ENCODE measurements at regions not wholly inside any gene's neighbourhood (a gene's known extent, or its start where the extent isn't known, plus 50 kb on each side); places are given as distances from the start of the nearest gene placed in this dataset.

DNA sequence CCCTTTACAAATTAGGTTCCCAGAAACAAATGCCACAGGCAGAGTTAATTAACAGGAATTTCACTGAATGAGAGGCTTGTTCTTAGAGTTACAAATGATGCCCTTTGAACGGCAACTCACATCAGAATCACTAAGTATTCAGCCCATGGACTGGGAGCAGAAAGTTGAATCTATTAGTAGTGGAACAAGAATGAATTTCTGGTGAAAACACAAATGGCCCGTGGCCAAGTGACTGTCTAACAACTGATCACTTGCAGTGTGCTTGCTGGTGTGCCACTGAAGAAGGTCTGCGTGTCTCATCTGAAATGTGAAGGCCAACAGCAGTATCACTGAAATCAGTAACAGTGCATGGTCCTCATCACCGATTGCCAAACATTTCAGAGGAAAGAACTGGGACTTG, 893.4 kb upstream of the TMEM132C start:
- TF ChIP-seq, protein P1, sequence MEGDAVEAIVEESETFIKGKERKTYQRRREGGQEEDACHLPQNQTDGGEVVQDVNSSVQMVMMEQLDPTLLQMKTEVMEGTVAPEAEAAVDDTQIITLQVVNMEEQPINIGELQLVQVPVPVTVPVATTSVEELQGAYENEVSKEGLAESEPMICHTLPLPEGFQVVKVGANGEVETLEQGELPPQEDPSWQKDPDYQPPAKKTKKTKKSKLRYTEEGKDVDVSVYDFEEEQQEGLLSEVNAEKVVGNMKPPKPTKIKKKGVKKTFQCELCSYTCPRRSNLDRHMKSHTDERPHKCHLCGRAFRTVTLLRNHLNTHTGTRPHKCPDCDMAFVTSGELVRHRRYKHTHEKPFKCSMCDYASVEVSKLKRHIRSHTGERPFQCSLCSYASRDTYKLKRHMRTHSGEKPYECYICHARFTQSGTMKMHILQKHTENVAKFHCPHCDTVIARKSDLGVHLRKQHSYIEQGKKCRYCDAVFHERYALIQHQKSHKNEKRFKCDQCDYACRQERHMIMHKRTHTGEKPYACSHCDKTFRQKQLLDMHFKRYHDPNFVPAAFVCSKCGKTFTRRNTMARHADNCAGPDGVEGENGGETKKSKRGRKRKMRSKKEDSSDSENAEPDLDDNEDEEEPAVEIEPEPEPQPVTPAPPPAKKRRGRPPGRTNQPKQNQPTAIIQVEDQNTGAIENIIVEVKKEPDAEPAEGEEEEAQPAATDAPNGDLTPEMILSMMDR (IDR thresholded peaks at IDR 0.05): no peak

DNA sequence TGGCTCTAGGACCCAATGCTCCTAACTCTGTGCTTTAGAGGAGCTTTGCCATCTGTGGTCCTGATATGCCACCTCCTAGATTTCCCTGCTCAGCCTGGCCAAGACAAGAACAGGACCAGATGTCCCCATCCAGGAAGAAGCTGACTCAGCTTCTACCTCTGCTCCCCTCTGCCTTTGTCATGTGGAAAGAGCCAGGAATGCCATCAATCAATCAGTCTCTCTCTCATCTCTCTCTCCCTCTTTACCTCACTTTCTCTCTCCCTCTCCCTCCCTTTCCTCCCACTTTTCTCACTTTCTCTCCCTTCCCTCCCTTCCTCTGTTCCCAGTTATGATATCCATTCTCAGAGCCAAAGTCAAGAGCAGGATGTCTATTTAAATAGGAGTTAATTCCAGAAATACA, 892.5 kb upstream of the TMEM132C start:
- H3K36me3 Mint-ChIP-seq (ENCODE audit: low read depth): no peaks in the 10 kb centered on the region
- ChIA-PET CTCF (no interaction called here), POLR2A (no interaction called here)
- intact Hi-C loops (cut with micrococcal nuclease): no loop called here
- no peak overlapping the region for H3K4me3 Mint-ChIP-seq
- peaks cover 2% of the 10 kb centered on the region for H3K27me3 Mint-ChIP-seq
- TF ChIP-seq, protein P1 (IDR thresholded peaks at IDR 0.05): no peak
- ATAC-seq (no peak), DNase-seq (no peak)
- no peak overlapping the region for H3K27ac Mint-ChIP-seq
- no peaks in the 10 kb centered on the region for H3K4me1 Mint-ChIP-seq (ENCODE audit: low read depth)
- no peaks in the 10 kb centered on the region for H3K9me3 Mint-ChIP-seq

More for the DNA sequence above, 893.4 kb upstream of the TMEM132C start:
- no peak overlapping the region for H3K27ac Mint-ChIP-seq
- H3K27me3 Mint-ChIP-seq: peaks cover 2% of the 10 kb centered on the region
- intact Hi-C loops (cut with micrococcal nuclease): no loop called here
- ATAC-seq (no peak), DNase-seq (no peak)
- no peaks in the 10 kb centered on the region for H3K36me3 Mint-ChIP-seq (ENCODE audit: low read depth)
- H3K9me3 Mint-ChIP-seq: no peaks in the 10 kb centered on the region
- H3K4me1 Mint-ChIP-seq (ENCODE audit: low read depth): no peaks in the 10 kb centered on the region
- ChIA-PET POLR2A (no interaction called here), CTCF (no interaction called here)
- no peak overlapping the region for H3K4me3 Mint-ChIP-seq

DNA sequence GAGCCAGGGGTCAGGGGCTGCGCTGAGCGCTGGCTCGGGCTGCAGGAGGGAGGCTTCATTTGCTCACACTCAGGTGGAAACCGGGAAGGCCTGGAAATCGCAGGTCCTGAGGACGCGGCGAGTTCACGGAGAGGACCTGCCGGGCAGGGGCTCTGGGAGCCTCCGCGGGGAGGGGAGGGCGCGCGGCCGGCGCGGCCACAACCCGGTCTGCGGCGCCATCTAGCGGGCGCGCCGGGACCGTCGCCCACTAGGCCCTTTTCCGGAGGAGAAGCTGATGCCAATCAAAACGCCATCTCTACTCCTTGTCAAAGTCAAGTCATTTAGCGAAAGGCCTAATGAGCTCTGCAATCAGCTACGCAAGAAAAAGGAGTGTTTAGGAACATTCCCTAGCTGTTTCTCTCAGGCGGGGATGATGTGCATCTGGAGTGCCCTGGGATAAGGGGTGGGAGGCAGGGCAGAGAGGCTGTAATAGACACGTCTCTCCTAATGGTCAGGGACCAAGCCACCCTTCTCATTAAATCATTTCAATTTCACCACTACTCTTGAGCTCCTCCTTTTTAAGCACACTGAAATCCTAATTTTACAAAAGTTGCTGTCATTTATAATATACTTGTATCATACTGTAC, 885.8 kb upstream of the TMEM132C start:
- H3K27me3 Mint-ChIP-seq: no peaks in the 10 kb centered on the region
- no peak overlapping the region for H3K4me3 Mint-ChIP-seq
- ATAC-seq: peak; percentile 62
- DNase-seq: peak; percentile 38
- ChIA-PET CTCF (interaction anchor here (0.6 to 1.7 kb wide), 18 partner anchors 9 to 280 kb away, joined by 3 to 13 read pairs (median 3); no protein-coding TSS in a partner anchor), POLR2A (no interaction called here)
- H3K27ac Mint-ChIP-seq: no peak overlapping the region
- TF ChIP-seq, protein P1 (IDR thresholded peaks at IDR 0.05): peak; percentile 73
- intact Hi-C loops (cut with micrococcal nuclease): loop anchor here (5.0 kb wide), 1 partner anchor 274 kb away; no protein-coding TSS in a partner anchor
- H3K36me3 Mint-ChIP-seq (ENCODE audit: low read depth): no peaks in the 10 kb centered on the region
- H3K9me3 Mint-ChIP-seq: no peaks in the 10 kb centered on the region
- no peaks in the 10 kb centered on the region for H3K4me1 Mint-ChIP-seq (ENCODE audit: low read depth)

DNA sequence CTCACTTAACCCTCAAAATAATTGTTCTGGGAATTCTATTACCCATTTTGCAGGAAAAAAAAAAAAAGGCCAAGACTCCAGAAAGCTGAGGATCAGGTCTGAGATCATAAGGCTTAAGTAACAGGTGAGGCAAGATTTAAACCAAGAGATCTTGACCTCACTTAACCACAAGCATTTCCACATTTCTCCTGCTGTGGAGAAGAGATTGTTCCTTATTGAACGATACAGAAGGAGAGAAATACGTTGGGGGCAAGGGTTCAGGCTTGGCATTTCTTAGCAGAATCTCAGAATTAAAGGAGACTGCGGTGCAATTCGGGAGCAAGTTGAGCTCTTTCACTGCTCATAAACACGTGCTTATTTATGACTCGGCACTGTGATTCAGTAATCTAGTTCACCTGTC, 885.3 kb upstream of the TMEM132C start:
- intact Hi-C loops (cut with micrococcal nuclease): loop anchor here (5.0 kb wide), 1 partner anchor 274 kb away; no protein-coding TSS in a partner anchor
- Mint-ChIP-seq H3K4me1 (ENCODE audit: low read depth) (no peaks in the 10 kb centered on the region), H3K36me3 (ENCODE audit: low read depth) (no peaks in the 10 kb centered on the region), H3K27me3 (no peaks in the 10 kb centered on the region), H3K9me3 (no peaks in the 10 kb centered on the region), H3K27ac (no peak overlapping the region), H3K4me3 (no peak overlapping the region)
- CTCF ChIA-PET: interaction anchor here (0.6 to 1.7 kb wide), 18 partner anchors 10 to 281 kb away, joined by 3 to 13 read pairs (median 3); no protein-coding TSS in a partner anchor
- ATAC-seq (no peak), DNase-seq (no peak)
- TF ChIP-seq, protein P1 (IDR thresholded peaks at IDR 0.05): no peak
- POLR2A ChIA-PET: no interaction called here

DNA sequence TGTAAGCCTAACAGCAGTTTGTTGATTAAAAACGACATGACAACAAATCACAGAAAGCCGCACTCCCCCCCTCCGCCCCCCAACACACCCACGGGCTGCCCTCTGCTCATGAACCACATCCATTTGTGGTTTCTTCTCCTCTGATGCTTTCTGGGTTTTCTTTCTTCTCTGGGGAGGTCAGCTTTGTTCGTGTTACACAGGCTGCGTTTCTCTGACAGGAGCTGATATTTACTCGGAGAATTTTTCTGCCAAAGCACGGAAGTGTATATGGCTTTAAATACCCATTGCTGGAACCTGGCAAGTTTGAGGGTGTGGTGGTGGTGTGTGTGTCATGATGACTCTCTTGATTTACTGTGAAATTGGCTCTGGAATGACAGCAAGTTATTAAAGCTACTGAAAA, 883.7 kb upstream of the TMEM132C start:
- no peaks in the 10 kb centered on the region for H3K36me3 Mint-ChIP-seq (ENCODE audit: low read depth)
- TF ChIP-seq, protein P1 (IDR thresholded peaks at IDR 0.05): no peak
- ATAC-seq (no peak), DNase-seq (no peak)
- no peak overlapping the region for H3K27ac Mint-ChIP-seq
- no peaks in the 10 kb centered on the region for H3K4me1 Mint-ChIP-seq (ENCODE audit: low read depth)
- intact Hi-C loops (cut with micrococcal nuclease): loop anchor here (5.0 kb wide), 1 partner anchor 276 kb away; no protein-coding TSS in a partner anchor
- H3K4me3 Mint-ChIP-seq: no peak overlapping the region
- no peaks in the 10 kb centered on the region for H3K9me3 Mint-ChIP-seq
- CTCF ChIA-PET: no interaction called here
- POLR2A ChIA-PET: no interaction called here
- H3K27me3 Mint-ChIP-seq: no peaks in the 10 kb centered on the region
